NCI-H748 treated with DMSO at 0.1 percent for 48 hours (cell line): ENCODE measurements at regions not wholly inside any gene's neighbourhood (a gene's known extent, or its start where the extent isn't known, plus 50 kb on each side); places are given as distances from the start of the nearest gene placed in this dataset.
"Not testable (repeated sequence)": the region's sequence is repeated elsewhere in the genome, so short reads cannot be mapped to it uniquely, and the experiment has no call there.

Experiments
- DNase-seq: peaks from one replicate; lab custom pipeline; 2025; lab: John Stamatoyannopoulos, UW

DNA sequence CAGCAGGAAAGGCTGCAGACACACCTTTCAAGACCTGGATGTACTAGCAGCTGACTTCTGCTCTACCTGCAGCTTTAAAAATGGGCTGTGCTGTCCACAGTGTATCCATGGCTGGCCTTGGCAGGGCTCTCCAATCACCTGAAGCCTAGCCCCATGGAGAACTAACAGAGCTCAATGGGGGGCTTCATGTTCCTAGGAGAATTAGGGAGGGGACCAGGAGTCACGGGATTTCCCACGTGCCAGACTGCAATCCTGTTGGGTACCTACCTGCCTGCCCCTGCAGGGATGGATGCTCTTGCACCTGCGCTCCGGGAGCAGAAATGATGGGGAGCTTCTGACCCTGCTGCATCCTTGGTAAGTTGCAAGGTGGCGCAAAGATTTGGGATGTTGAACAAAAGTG lies 462.1 kb downstream of the ICE1 start:
- DNase-seq = no peak

- DNase-seq = no peak
These were observed 461.1 kb downstream of the ICE1 start for GRCh38 chr5:5883562-5883961.

DNA sequence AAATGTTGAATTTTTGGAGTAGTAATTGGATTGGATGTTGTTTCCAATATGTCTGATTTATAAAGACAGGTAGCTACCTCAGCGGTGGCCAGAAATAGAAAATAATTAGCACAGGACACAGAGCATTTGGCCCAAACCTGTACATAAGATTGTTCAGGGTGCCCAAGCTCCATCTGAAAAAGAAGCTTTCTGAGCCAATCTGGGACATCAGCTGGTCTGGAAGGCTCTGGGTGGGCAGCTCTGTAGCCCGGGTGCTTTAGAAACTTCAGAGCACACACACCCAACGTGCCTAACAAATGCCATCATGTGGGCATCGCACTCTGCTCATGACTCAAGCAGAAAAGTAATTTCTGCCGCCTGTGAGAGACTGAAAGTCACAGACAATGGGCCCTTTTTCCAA lies 460.7 kb downstream of the ICE1 start:
- no peak for DNase-seq

DNA sequence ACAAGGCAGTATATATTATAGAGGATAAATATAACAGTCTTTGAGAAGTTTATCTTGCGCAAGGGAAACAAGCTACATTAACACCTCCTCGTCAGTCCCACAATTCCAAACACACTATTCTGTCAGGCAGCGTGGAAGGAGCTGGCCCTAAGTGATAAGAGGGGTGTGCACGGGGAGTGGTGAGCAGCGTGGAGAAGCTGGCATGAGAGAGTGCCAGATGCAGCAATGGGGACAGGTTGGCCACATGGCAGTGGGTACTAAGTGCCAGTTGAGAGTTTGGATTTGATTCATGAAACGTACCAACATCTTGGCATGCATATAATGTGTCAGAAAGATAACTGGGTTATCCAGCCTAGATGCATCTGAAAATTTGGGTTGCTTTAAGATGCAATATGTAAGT lies 460.2 kb downstream of the ICE1 start:
- no peak for DNase-seq

GRCh38 chr5:5881294-5881693 lies 458.8 kb downstream of the ICE1 start:
- peak; percentile 57 for DNase-seq

DNA sequence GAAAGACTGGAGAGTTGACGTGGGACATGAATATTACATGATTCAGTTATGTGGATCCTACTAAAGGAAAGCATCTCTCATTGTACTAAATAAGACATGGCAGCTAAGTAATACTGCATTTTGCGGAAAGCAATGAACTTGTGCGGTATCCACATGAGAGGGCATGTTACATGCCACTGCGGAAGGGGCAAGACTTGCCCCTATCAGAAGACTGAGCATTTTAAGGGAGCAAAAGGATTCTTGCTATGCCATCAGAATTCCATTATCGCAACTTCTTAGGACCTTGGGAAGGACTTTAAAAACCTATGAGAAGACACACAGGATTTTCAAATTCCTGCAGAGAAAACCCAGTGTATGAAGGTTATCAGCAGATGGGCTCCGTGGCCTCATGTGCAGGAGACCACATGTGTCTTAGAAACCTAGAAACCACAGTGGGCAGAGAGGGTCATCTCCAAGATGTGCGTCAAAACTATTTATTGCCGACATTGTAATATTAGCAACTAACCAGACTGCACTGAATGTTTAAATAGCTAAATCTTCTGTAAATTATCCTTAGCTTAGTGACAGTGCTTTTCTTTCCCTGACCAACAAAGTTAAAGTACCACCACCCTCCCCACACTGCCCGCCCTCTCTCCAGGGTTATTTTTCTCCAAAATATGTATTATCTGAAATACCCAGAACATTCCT lies 457.7 kb downstream of the ICE1 start:
- DNase-seq = no peak

GRCh38 chr5:5857396-5857795 lies 434.9 kb downstream of the ICE1 start:
- no peak for DNase-seq

- no peak for DNase-seq
These were observed 431.6 kb downstream of the ICE1 start for GRCh38 chr5:5854087-5854486.

DNA sequence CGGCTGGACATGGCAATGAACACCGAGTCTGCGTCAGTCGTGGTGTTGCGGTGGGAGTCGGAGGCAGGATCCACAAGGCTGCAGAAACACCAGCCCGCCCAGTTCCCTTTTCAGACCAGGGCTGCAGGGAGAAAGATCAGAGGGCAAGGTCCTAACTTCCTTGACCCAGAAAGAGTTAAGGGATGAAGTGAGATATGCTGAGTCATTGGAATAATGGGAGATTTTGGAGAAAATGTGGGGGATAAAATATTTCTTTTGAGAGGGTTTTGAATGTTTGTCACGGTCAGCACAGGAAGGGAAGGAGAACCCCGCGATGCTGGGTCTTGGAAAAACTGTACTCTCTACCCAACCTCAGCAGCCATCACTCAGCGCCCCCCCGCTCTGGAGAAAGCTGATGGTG lies 416.0 kb downstream of the ICE1 start:
- no peak for DNase-seq

DNA sequence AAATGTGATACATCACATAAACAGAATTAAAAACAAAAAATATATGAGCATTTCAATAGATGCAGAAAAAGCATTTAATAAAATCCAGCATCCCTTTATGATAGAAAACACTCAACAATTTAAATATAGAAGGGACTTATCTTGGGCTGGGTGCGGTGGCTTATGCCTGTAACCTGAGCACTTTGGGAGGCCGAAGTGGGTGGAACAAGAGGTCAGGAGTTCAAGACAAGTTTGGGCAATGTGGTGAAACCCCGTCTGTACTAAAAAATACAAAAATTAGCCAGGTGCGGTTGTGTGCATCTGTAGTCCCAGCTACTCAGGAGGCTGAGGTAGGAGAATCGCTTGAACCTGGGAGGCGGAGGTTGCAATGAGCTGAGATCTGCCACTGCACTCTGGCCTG lies 409.1 kb downstream of the ICE1 start:
- not testable (repeated sequence) for DNase-seq

- DNase-seq = no peak
These were observed 406.1 kb downstream of the ICE1 start for GRCh38 chr5:5828619-5829018.

- DNase-seq = no peak
These were observed 404.4 kb downstream of the ICE1 start for GRCh38 chr5:5826911-5827310.

GRCh38 chr5:5822729-5823257 lies 400.3 kb downstream of the ICE1 start:
- DNase-seq = no peak

DNA sequence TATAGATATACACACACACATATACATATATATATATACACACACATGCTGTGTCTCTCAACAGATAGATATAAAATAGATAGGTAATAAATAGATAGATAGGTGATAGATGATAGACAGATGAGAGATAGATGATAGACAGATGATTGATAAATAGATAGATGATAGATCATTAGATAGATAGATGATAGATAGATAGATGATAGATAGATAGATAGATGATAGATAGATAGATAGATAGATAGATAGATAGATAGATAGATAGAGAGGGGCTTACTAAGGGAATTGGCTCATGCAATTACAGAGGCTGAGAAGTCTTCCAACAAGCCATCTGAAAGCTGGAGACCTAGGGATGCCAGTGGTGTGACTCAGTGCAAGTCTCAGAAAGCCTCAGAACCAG lies 394.5 kb downstream of the ICE1 start:
- DNase-seq = no peak

DNA sequence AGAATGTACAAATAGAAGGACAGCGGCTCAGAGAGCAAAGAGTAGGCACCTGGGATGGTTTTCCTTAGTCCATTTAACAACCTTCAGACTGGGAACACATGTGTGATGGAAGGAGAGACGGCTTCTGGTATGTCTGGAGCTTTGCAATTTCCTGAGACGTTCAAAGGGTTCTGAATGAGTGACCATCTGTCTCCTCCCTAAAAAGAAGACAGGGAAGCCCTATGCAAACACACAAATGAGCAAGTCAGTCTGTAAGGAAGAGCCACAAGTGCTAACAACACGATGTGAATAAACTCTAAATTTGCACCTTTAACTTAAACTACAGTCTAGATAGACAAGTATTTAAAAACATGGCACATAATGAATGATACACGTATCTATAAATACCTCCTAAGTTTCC lies 391.0 kb downstream of the ICE1 start:
- no peak for DNase-seq

DNA sequence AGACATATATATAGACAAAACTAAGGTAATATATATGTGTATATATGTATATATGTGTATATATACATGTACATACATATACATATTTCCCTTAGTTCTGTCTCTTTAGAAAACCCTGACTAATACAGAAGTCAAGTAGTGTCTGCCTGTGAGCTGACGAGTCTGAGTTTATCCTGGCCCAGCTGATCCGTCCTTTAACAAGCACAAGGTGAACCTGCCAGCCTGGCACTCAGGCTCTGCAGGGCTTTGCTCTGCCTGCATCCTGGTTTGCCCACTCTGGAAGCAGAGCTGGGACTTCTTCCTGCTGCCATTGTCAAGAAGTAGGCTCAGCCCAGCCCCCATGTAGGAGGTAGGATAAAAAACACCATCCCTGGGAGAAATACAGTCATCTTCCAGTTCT lies 388.0 kb downstream of the ICE1 start:
- no peak for DNase-seq

- DNase-seq = no peak
These were observed 383.4 kb downstream of the ICE1 start for GRCh38 chr5:5805916-5806315.

- DNase-seq = no peak
These were observed 382.2 kb downstream of the ICE1 start for GRCh38 chr5:5804478-5805233.

DNA sequence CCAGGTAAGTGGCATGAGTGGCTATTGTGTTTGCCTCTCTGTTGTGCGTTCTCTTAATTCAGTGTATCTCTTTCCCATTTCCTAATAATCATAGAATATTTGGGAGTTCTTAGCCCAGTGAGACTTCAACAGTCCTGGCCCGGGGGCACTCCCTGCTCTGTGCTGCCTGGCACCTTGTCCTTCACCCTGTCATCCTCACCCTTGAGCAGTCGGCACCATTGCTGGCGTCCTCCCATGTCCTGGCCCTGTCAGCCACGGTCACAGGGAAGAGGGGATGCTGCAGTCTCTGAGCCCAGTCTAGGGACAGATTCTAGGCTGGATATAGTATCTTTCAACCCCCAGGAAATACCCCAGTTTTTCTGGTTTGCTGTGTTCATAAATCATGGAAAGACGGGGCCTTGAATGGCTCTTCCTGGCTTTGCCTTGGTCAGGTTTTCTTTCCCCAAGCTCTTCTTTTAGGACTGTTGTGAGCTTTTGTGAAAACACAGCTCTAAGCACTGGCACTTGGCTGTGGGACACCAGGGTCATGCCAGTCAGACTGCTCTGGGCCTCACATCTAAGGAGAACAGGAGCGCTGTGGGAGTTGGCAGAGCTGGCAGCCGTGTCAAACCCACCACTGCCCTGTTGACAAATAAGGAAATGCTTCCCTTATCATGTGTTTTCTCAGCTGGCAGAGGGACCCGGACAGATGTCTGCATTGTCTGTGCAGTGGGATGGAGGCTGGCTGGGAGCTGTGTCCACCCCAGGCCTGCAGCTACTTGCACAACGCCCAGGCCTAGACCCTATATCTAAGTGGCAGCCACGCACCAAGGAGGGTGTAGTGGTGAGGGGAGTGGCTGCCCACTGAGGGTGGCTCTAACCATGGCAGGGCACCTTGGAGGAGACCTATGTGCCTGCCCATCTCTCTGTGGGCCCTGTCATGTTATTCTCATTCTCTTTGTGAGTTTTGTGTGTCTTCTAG lies 378.6 kb downstream of the ICE1 start:
- DNase-seq = no peak

DNA sequence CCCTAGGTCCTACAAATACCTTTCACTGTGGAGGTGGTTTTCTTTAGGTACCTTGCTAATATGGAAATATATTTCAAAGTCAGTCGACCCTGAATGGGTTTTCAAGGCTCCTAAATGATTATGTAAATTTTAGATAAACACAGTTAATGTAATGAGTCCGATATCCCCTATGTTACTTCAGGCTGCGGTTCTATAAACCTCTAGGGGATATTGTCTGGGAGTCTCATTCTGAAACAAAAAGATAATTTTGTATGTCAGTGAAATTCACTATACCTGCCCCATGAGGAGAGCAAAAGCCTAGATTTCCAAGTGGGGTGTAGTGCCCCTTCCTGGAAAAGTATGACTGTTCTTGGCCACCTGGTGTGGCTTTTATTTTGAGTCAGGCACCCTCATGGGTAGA lies 377.3 kb downstream of the ICE1 start:
- DNase-seq = no peak

DNA sequence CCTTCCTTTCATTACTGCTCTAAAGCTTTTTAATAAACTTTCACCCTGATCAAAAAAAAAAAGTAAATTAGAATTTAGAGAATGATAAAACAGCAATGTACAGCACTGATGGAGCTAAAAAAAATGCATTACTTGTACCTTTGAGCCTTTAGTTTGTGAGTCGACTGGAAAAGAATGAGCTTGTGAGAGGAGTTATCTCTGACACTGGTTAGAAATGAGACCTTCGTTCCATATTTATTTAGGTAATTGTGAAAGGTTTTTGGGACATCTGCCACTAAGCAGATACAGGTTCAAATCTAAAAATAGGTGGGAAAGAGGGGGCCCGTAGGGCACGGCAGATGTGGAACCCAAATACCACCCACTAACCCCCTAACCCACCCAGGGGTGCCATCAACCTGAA lies 376.8 kb downstream of the ICE1 start:
- DNase-seq = no peak

GRCh38 chr5:5798462-5798861 lies 376.0 kb downstream of the ICE1 start:
- no peak for DNase-seq
